Epithelial cell of esophagus (primary cell): ENCODE measurements at regions not wholly inside any gene's neighbourhood (a gene's known extent, or its start where the extent isn't known, plus 50 kb on each side); places are given as distances from the start of the nearest gene placed in this dataset.

Experiments used
- DNase-seq: peaks from one replicate; pipeline ENCODE4 v3.0.0; 2010; ENCODE audit warnings: low read depth
- H3K4me3 ChIP-seq: 2 replicates; pipeline ENCODE4 v1.5.1; 2011; ENCODE audit warnings: mild to moderate bottlenecking, low read length, control low read depth
- CTCF ChIP-seq: IDR thresholded peaks from 2 replicates; pipeline ENCODE4 v1.5.1; 2011; ENCODE audit warnings: low read depth, mild to moderate bottlenecking, low read length, control low read depth, inconsistent platforms; ENCODE audit not compliant: insufficient read depth; ENCODE audit errors: missing control alignments

GRCh38 chr5:123876276-123876790, 364.4 kb downstream of the CSNK1G3 start:
- H3K4me3 ChIP-seq, result no peak overlapping the region
- TF ChIP-seq CTCF, result no peak
- no peak for DNase-seq

- DNase-seq, result no peak
- no peak overlapping the region for H3K4me3 ChIP-seq
- no peak for TF ChIP-seq CTCF
Measured at GRCh38 chr5:123875561-123876275, 363.7 kb downstream of the CSNK1G3 start.

GRCh38 chr5:123874600-123875201, 362.7 kb downstream of the CSNK1G3 start:
- DNase-seq, result no peak
- no peak for TF ChIP-seq CTCF
- no peak overlapping the region for H3K4me3 ChIP-seq

- no peak overlapping the region for H3K4me3 ChIP-seq
- DNase-seq, result no peak
Measured at GRCh38 chr5:123873846-123874245, 361.9 kb downstream of the CSNK1G3 start.

GRCh38 chr5:123871373-123871772, 359.4 kb downstream of the CSNK1G3 start:
- DNase-seq, result no peak
- no peak overlapping the region for H3K4me3 ChIP-seq
- TF ChIP-seq CTCF, result no peak

More at GRCh38 chr5:123873846-123874245, 361.9 kb downstream of the CSNK1G3 start:
- TF ChIP-seq CTCF, result no peak

GRCh38 chr5:123868881-123869280, 356.9 kb downstream of the CSNK1G3 start:
- H3K4me3 ChIP-seq, result no peak overlapping the region
- no peak for DNase-seq
- TF ChIP-seq CTCF, result no peak

- no peak for TF ChIP-seq CTCF
- H3K4me3 ChIP-seq, result no peak overlapping the region
- no peak for DNase-seq
Measured at GRCh38 chr5:123868267-123868666, 356.3 kb downstream of the CSNK1G3 start.
